H1 (cell line): ENCODE measurements at regions not wholly inside any gene's neighbourhood (a gene's known extent, or its start where the extent isn't known, plus 50 kb on each side); places are given as distances from the start of the nearest gene placed in this dataset.

Experiments used
- CTCF ChIA-PET: fragments of 300-600 bp; sonication (Branson Sonifier 250); formaldehyde crosslinking; loops from one replicate; lab custom pipeline; 2021; ENCODE audit not compliant: partially characterized antibody; lab: Charles Lee
- POLR2A ChIA-PET: fragments of 300-600 bp; sonication (Branson Sonifier 250); formaldehyde crosslinking; loops from one replicate; lab custom pipeline; 2021; ENCODE audit warnings: inconsistent platforms; ENCODE audit not compliant: partially characterized antibody; lab: Charles Lee
- DNase-seq, 2 experiments: peaks; one replicate each; pipeline versions ENCODE4 v3.0.0 to v3.0.0-alpha.2; 2010 to 2022; ENCODE audit warnings: low spot score in 2 of 2, low read depth in 1 of 2, mixed read lengths in 1 of 2
- FAIRE-seq: peaks from 2 replicates; lab custom pipeline; 2011; peaks lifted over from hg19 to GRCh38; lab: Jason Lieb, UNC
- H2AFZ ChIP-seq: 2 replicates; pipeline ENCODE4 v1.8.1; 2012; ENCODE audit warnings: low read length, inconsistent platforms
- H2AK5ac ChIP-seq: 2 replicates; pipeline ENCODE4 v1.6.1; 2013; ENCODE audit warnings: low read depth, low read length
- H2BK120ac ChIP-seq: replicated peaks from 2 replicates; pipeline ENCODE3; 2013; ENCODE audit warnings: low read depth, low read length, inconsistent platforms
- H2BK12ac ChIP-seq: 2 replicates; pipeline ENCODE4 v1.6.1; 2013; ENCODE audit warnings: low read depth, low read length
- H2BK15ac ChIP-seq: 2 replicates; pipeline ENCODE4 v1.6.1; 2013; ENCODE audit warnings: low read length
- H2BK20ac ChIP-seq: 2 replicates; pipeline ENCODE4 v1.6.1; 2013; ENCODE audit warnings: low read length
- H2BK5ac ChIP-seq: 2 replicates; pipeline ENCODE4 v1.6.1; 2013; ENCODE audit warnings: low read depth, low read length
- H3K14ac ChIP-seq: 2 replicates; pipeline ENCODE4 v1.6.1; 2013; ENCODE audit warnings: inconsistent platforms; ENCODE audit not compliant: insufficient read length
- H3K18ac ChIP-seq: 2 replicates; pipeline ENCODE4 v1.6.1; 2013; ENCODE audit warnings: low read length; ENCODE audit errors: extremely low read depth
- H3K23ac ChIP-seq: 2 replicates; pipeline ENCODE4 v1.6.1; 2013; ENCODE audit warnings: inconsistent platforms; ENCODE audit not compliant: insufficient read length
- H3K23me2 ChIP-seq: 2 replicates; pipeline ENCODE4 v1.6.1; 2013; ENCODE audit warnings: low read depth, low read length
- H3K27ac ChIP-seq: 2 replicates; pipeline ENCODE4 v1.6.1; 2011; ENCODE audit warnings: low read depth, low read length, inconsistent platforms
- H3K27me3 ChIP-seq, 4 experiments: replicated peaks in 1 of 4; 1 replicate in 1 of 4; 2 replicates in 3 of 4; pipeline versions ENCODE4 v1.6.1 to v1.8.1; 2011 to 2013; ENCODE audit warnings: low read length in 3 of 4, mild to moderate bottlenecking in 3 of 4, inconsistent platforms in 2 of 4, mixed read lengths in 2 of 4, moderate library complexity in 1 of 4; ENCODE audit not compliant: control insufficient read depth in 3 of 4, insufficient read depth in 3 of 4; ENCODE audit errors: extremely low read depth in 1 of 4
- H3K36me3 ChIP-seq, 4 experiments: 2 replicates each; pipeline versions ENCODE4 v1.6.1 to v1.8.1; 2011 to 2013; ENCODE audit warnings: mild to moderate bottlenecking in 4 of 4, low read length in 3 of 4, moderate library complexity in 2 of 4, control low read depth in 1 of 4, inconsistent platforms in 1 of 4; ENCODE audit not compliant: insufficient read depth in 4 of 4, control insufficient read depth in 2 of 4
- H3K4ac ChIP-seq: replicated peaks from 2 replicates; pipeline ENCODE3; 2013; ENCODE audit warnings: low read length, low read depth, mixed read lengths, inconsistent platforms; ENCODE audit not compliant: insufficient read length
- H3K4me1 ChIP-seq, 4 experiments: replicated peaks in 1 of 4; 1 replicate in 1 of 4; 2 replicates in 3 of 4; pipeline versions ENCODE4 v1.6.1 to v1.8.1; 2011 to 2013; ENCODE audit warnings: low read length in 3 of 4, inconsistent platforms in 2 of 4, mixed read lengths in 1 of 4; ENCODE audit not compliant: insufficient read depth in 4 of 4, control insufficient read depth in 3 of 4
- H3K4me2 ChIP-seq, 2 experiments: 2 replicates each; pipeline versions ENCODE4 v1.6.1 to v1.8.1; 2011 to 2013; ENCODE audit warnings: low read depth in 2 of 2, low read length in 2 of 2, control low read depth in 1 of 2, inconsistent platforms in 1 of 2, mild to moderate bottlenecking in 1 of 2; ENCODE audit not compliant: insufficient read depth in 1 of 2
- H3K4me3 ChIP-seq, 4 experiments: fragments of 200-600, 300-600 bp in 1 of 4; sonication (generic), shearing (Covaris generic), sonication (Bioruptor Twin) in 1 of 4; 2 replicates each; pipeline versions ENCODE4 v1.5.1 to v1.8.1; 2011 to 2016; ENCODE audit warnings: low read length in 4 of 4, low read depth in 3 of 4, control low read depth in 2 of 4, inconsistent platforms in 2 of 4, mild to moderate bottlenecking in 2 of 4, mixed read lengths in 1 of 4, moderate library complexity in 1 of 4; ENCODE audit not compliant: insufficient read depth in 2 of 4; ENCODE audit errors: extremely low read depth in 1 of 4
- H3K56ac ChIP-seq: replicated peaks from 2 replicates; pipeline ENCODE3; 2013; ENCODE audit warnings: low read depth, mild to moderate bottlenecking, mixed read lengths, low read length, inconsistent platforms; ENCODE audit not compliant: insufficient read length
- H3K79me1 ChIP-seq: 2 replicates; pipeline ENCODE4 v1.6.1; 2013; ENCODE audit warnings: low read depth, low read length, control low read depth
- H3K79me2 ChIP-seq, 2 experiments: 2 replicates each; pipeline versions ENCODE4 v1.6.1 to v1.8.1; 2012 to 2013; ENCODE audit warnings: low read length in 2 of 2, mild to moderate bottlenecking in 2 of 2, inconsistent platforms in 1 of 2; ENCODE audit not compliant: insufficient read depth in 2 of 2, control insufficient read depth in 1 of 2
- H3K9ac ChIP-seq, 4 experiments: replicated peaks in 1 of 4; 1 replicate in 1 of 4; 2 replicates in 3 of 4; pipeline versions ENCODE4 v1.6.1 to v1.8.1; 2011 to 2013; ENCODE audit warnings: low read depth in 3 of 4, low read length in 3 of 4, control low read depth in 2 of 4, mild to moderate bottlenecking in 2 of 4, moderate library complexity in 2 of 4, inconsistent platforms in 1 of 4; ENCODE audit errors: extremely low read depth in 1 of 4
- H3K9me3 ChIP-seq, 2 experiments: 2 replicates each; pipeline versions ENCODE4 v1.6.1 to v1.8.1; 2012 to 2013; ENCODE audit warnings: mild to moderate bottlenecking in 2 of 2, moderate library complexity in 2 of 2, control low read depth in 1 of 2, inconsistent platforms in 1 of 2, low read depth in 1 of 2, low read length in 1 of 2, mixed read lengths in 1 of 2; ENCODE audit not compliant: insufficient read depth in 2 of 2
- H4K20me1 ChIP-seq, 2 experiments: replicated peaks in 1 of 2; 2 replicates each; pipeline versions ENCODE3 to v1.8.1; 2011 to 2013; ENCODE audit warnings: inconsistent platforms in 2 of 2, low read length in 2 of 2, mild to moderate bottlenecking in 1 of 2; ENCODE audit not compliant: insufficient read depth in 2 of 2, control insufficient read depth in 1 of 2
- H4K5ac ChIP-seq: 2 replicates; pipeline ENCODE4 v1.6.1; 2013; ENCODE audit warnings: low read length, low read depth, mixed read lengths, inconsistent platforms; ENCODE audit not compliant: insufficient read length
- H4K8ac ChIP-seq: 2 replicates; pipeline ENCODE4 v1.8.0; 2013; ENCODE audit warnings: mild to moderate bottlenecking, moderate library complexity, low read length, inconsistent platforms; ENCODE audit not compliant: insufficient read depth; ENCODE audit errors: extremely low read depth
- H4K91ac ChIP-seq: replicated peaks from 2 replicates; pipeline ENCODE3; 2013; ENCODE audit warnings: low read length, mixed read lengths, inconsistent platforms; ENCODE audit not compliant: insufficient read length
- CREB1 ChIP-seq: IDR thresholded peaks from 2 replicates; pipeline ENCODE4 v1.6.1; 2012; ENCODE audit warnings: inconsistent platforms
- CTBP2 ChIP-seq: IDR thresholded peaks from 2 replicates; pipeline ENCODE4 v1.7.0; 2011; ENCODE audit warnings: borderline replicate concordance, mild to moderate bottlenecking, moderate library complexity, mixed read lengths, low read length; ENCODE audit not compliant: insufficient read depth, insufficient read length
- GTF2F1 ChIP-seq: IDR thresholded peaks from 2 replicates; pipeline ENCODE4 v1.6.1; 2012; ENCODE audit warnings: low read depth, low read length, improper control_type of control experiment, borderline replicate concordance
- SAP30 ChIP-seq: fragments of 300-600 bp; sonication (generic); IDR thresholded peaks from 2 replicates; pipeline ENCODE4 v1.7.1; 2012; ENCODE audit warnings: low read length, moderate library complexity, mild to moderate bottlenecking, inconsistent platforms; ENCODE audit not compliant: insufficient read depth, insufficient replicate concordance
- TAF7 ChIP-seq: optimal IDR thresholded peaks from 2 replicates; pipeline ENCODE3; 2011; ENCODE audit warnings: low read depth, mild to moderate bottlenecking, inconsistent platforms, low read length, moderate library complexity, borderline replicate concordance
- TCF12 ChIP-seq: IDR thresholded peaks from 2 replicates; pipeline ENCODE4 v1.6.1; 2011; ENCODE audit warnings: low read depth, mild to moderate bottlenecking, low read length
- ZNF274 ChIP-seq: IDR thresholded peaks from 2 replicates; pipeline ENCODE4 v1.7.0; 2012; ENCODE audit warnings: low read length, borderline replicate concordance; ENCODE audit errors: extremely low read depth
- WGBS, 2 experiments: shearing (Covaris generic) in 1 of 2; methylation state at CpG; one replicate each; pipeline versions ENCODE4 v1.1.6 to v1.1.7; 2013 to 2015; ENCODE audit warnings: low lambda C conversion rate in 2 of 2, mixed read lengths in 2 of 2, inconsistent platforms in 1 of 2, low coverage in 1 of 2, missing lambda C conversion rate in 1 of 2; ENCODE audit not compliant: insufficient replicate concordance in 2 of 2, insufficient coverage in 1 of 2, insufficient read length in 1 of 2; ENCODE audit errors: extremely low coverage in 1 of 2, missing lambda C conversion rate in 1 of 2; 5-methylcytosine and 5-hydroxymethylcytosine counted together
- TF ChIP-seq, protein P1 (sequence below): IDR thresholded peaks from 2 replicates; pipeline ENCODE4 v1.6.1; 2012; ENCODE audit warnings: low read length, inconsistent platforms
- TF ChIP-seq, protein P2 (sequence below), 3 experiments: IDR thresholded peaks; 1 replicate in 2 of 3; 2 replicates in 1 of 3; pipeline versions ENCODE4 v1.5.1 to v1.6.1; 2011; ENCODE audit warnings: low read length in 3 of 3, mild to moderate bottlenecking in 3 of 3, inconsistent platforms in 2 of 3, low read depth in 1 of 3, moderate library complexity in 1 of 3; ENCODE audit not compliant: insufficient read depth in 1 of 3; ENCODE audit errors: control extremely low read depth in 1 of 3

DNA sequence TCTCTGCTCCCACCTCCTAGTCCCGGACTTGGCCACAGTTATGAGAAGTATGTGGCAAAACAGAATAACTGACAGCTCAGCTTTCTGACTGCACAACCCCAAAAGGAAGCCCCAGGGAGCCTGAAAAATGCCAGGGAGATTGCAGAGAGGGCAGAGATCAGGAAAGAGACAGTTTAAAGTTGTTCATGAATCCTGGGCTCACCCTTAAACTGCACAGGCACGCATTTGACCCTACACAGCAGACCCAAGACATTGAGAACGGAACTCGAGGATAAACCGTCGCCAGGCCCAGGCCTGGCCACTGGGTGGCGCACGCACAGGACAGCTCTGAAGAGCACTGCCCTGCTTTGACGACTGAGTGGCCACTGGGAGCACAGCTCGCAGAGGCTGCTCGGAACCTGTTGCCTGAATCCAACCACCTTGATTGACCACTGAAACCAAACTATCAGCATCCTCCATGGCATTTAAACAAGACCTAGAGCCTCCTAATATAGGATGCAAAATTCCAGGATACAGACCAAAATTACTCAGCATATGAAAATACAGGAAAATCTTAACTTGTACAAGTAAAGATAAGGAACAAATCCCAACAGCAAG is 114.0 kb downstream of the C16orf95 start:
- Histone ChIP-seq H3K36me3 (no peaks in the 10 kb centered on the region), H2BK15ac (no peak overlapping the region), H4K91ac (no peak overlapping the region), H3K79me2 (no peaks in the 10 kb centered on the region), H2BK12ac (no peak overlapping the region), H2AK5ac (no peak overlapping the region), H3K79me1 (no peaks in the 10 kb centered on the region), H3K4me1 (peaks cover 0 to 8% (median 6%) of the 10 kb centered on the region in 4 experiments; a peak in 4 of 7 replicates), H3K4me2 (no peak overlapping the region), H3K9me3 (no peaks in the 10 kb centered on the region), H3K27ac (no peak overlapping the region), H4K8ac (no peak overlapping the region), H4K5ac (no peak overlapping the region), H4K20me1 (no peaks in the 10 kb centered on the region), H3K56ac (no peak overlapping the region), H3K14ac (no peak overlapping the region), H3K4ac (no peak overlapping the region), H3K23me2 (no peaks in the 10 kb centered on the region), H2AFZ (no peak overlapping the region), H3K27me3 (no peaks in the 10 kb centered on the region; a peak in 2 of 7 replicates), H2BK5ac (no peak overlapping the region), H3K18ac (no peak overlapping the region), H2BK120ac (no peak overlapping the region), H2BK20ac (no peak overlapping the region), H3K23ac (no peak overlapping the region), H3K4me3 (no peak overlapping the region), H3K9ac (no peak overlapping the region)
- FAIRE-seq (peak; percentile 81), DNase-seq (peak; percentile 74 to 92)
- CTCF ChIA-PET, result interaction anchor here (0.7 to 3.8 kb wide), 23 partner anchors 11 to 492 kb away, joined by 3 to 23 read pairs (median 4); no protein-coding TSS in a partner anchor
- POLR2A ChIA-PET, result no interaction called here
- 12% methylated on average over 10 of the region's 11 CpGs; no CpG with 5 or more reads in 1 of the 2 experiments for WGBS, 2 experiments
- TF ChIP-seq, protein P1, sequence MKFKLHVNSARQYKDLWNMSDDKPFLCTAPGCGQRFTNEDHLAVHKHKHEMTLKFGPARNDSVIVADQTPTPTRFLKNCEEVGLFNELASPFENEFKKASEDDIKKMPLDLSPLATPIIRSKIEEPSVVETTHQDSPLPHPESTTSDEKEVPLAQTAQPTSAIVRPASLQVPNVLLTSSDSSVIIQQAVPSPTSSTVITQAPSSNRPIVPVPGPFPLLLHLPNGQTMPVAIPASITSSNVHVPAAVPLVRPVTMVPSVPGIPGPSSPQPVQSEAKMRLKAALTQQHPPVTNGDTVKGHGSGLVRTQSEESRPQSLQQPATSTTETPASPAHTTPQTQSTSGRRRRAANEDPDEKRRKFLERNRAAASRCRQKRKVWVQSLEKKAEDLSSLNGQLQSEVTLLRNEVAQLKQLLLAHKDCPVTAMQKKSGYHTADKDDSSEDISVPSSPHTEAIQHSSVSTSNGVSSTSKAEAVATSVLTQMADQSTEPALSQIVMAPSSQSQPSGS, result no peak
- TF ChIP-seq GTF2F1, result no peak
- TF ChIP-seq SAP30, result no peak
- TF ChIP-seq, protein P2, sequence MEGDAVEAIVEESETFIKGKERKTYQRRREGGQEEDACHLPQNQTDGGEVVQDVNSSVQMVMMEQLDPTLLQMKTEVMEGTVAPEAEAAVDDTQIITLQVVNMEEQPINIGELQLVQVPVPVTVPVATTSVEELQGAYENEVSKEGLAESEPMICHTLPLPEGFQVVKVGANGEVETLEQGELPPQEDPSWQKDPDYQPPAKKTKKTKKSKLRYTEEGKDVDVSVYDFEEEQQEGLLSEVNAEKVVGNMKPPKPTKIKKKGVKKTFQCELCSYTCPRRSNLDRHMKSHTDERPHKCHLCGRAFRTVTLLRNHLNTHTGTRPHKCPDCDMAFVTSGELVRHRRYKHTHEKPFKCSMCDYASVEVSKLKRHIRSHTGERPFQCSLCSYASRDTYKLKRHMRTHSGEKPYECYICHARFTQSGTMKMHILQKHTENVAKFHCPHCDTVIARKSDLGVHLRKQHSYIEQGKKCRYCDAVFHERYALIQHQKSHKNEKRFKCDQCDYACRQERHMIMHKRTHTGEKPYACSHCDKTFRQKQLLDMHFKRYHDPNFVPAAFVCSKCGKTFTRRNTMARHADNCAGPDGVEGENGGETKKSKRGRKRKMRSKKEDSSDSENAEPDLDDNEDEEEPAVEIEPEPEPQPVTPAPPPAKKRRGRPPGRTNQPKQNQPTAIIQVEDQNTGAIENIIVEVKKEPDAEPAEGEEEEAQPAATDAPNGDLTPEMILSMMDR (IDR thresholded peaks at IDR 0.05; ENCODE audit: control extremely low read depth in 1 of 3, insufficient read depth in 1 of 3, low read depth in 1 of 3, low read length in 3 of 3), result peak; percentile 98 to 100 (median 99)
- TF ChIP-seq TCF12, result no peak
- no peak for TF ChIP-seq TAF7
- TF ChIP-seq CREB1, result no peak
- no peak for TF ChIP-seq CTBP2
- TF ChIP-seq ZNF274, result no peak
